Fibroblast of skin of scalp (primary cell): ENCODE measurements at regions not wholly inside any gene's neighbourhood (a gene's known extent, or its start where the extent isn't known, plus 50 kb on each side); places are given as distances from the start of the nearest gene placed in this dataset.

ENCODE experiments used
- DNase-seq: peaks from one replicate; pipeline ENCODE4 v3.0.0-alpha.2; 2013

DNA sequence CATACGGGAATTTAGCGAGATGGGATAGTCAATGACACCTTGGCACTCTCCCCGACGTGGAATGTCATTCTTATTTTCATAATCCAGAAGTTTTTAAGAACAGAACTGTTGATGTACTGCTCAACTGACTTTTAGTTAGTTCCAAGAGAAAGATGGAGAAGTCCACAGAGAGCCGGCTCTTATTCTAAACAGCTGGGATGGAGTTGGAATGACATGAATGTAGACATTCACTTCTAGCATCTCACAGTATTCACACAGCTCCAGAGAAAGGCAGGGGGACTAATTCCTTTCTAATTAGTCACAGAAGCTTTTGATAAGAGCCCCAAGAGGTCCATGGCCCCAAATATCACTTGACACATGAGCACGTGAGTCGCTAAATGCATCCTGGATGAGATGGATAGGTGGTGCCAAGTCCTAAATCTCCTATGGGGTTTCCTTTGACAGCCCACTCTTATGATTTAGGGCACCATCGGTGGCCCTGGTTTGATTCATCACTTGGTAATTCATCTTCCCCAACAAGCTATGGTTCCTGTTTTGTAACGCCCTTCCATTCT, 420.3 kb upstream of the AUTS2 start:
- DNase-seq: peak; percentile 78

- no peak for DNase-seq
These were observed 417.6 kb upstream of the AUTS2 start for GRCh38 chr7:69180662-69181061.

GRCh38 chr7:69182596-69183467, 415.4 kb upstream of the AUTS2 start:
- no peak for DNase-seq

GRCh38 chr7:69184339-69184738, 413.9 kb upstream of the AUTS2 start:
- DNase-seq: no peak

GRCh38 chr7:69185170-69185569, 413.1 kb upstream of the AUTS2 start:
- DNase-seq: no peak

DNA sequence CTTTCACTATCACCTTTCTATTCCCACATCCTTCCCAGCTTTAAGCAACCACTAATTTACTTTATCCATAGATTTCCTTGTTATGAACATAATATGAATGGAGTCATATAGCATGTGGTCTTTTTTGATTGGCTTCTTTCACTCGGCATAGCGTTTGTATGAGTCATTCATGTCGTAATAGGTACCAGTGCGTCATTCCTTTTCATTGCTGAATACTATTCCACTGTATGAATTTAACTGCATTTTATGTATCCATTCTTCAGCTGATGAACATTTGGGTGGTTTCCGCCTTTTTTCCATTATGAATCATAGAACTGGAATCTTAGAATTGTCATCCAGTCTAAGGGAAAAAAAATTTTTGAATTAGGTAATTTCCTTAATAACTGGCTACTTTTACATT, 411.3 kb upstream of the AUTS2 start:
- DNase-seq: no peak

DNA sequence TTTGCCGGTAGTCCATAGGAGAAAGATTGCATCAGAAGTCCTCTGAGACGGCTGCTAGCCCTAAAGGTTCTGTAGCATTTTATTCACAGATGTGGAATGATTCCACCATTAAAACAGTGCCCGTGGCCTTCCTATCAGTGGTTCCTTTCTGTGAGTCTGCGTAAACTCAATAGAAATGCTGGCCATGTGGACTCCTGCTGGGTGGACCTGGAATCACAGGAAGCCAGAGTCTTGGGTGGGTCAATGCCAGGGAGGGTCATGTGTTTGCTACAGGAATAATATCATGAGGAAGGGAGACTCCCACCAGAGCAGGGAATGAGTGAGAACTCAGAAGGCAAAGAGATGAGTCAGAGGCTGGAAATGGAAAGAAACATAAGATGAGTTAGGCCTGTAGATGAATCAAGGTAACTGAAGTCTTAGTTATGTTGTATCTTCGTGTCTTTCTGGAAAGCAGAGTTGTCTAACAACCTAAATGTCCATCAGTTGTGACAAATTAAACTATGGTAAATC, 410.4 kb upstream of the AUTS2 start:
- peak; percentile 35 for DNase-seq

GRCh38 chr7:69189406-69189805, 408.9 kb upstream of the AUTS2 start:
- DNase-seq: no peak

DNA sequence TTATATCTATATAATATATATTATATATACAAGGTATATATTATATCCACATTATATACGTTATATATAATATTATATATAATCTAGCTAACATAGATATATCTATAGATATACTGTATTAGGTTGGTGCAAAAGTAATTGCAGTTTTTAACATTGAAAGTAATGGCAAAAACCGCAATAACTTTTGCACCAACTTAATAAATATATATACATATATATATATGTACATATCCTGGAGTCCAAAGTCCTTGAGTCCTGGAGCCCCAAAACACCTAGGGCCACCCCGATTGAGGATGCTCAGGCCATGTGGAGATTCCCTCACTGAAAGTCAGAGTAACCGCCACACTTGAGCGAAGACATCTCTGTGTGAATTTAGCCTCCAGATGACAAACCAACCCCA, 408.2 kb upstream of the AUTS2 start:
- DNase-seq: no peak

DNA sequence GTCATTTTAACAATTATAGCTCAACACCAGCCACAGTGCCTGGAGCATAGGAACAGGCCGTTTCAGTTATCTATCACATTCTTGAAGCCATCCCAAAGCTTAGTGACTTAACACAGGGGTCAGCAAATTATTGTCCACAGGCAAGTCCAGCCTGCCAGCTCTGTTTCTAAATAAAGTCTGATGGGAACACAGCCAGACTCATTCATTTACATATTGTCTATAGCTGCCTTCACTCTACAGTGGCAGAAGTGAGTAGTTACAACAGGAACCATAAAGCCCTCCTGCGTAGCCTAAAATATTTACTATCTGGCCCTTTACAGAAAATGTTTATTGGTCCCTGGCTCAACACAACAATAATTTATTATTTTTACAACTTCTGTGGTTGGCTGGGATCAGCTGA, 407.5 kb upstream of the AUTS2 start:
- DNase-seq: no peak

DNA sequence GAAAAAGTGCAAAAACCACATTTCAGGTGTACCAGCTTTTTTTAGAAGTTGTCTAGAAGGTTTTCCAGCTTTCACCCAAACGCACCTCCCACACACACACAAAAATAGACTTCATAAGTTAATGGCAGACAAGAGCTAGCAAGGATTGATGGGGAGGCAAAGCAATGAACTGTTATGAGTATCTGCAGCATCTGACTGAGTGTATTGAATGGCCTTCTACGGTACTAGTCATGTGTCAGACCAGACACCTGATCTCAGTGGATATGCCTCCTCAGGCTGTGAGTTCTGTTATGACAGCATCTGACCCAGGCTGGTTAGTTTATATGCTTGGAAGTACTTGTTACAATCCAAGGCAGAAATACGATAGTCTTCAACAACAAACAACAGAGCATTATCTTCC, 406.1 kb upstream of the AUTS2 start:
- DNase-seq: no peak

GRCh38 chr7:69193061-69193460, 405.2 kb upstream of the AUTS2 start:
- DNase-seq: no peak

DNA sequence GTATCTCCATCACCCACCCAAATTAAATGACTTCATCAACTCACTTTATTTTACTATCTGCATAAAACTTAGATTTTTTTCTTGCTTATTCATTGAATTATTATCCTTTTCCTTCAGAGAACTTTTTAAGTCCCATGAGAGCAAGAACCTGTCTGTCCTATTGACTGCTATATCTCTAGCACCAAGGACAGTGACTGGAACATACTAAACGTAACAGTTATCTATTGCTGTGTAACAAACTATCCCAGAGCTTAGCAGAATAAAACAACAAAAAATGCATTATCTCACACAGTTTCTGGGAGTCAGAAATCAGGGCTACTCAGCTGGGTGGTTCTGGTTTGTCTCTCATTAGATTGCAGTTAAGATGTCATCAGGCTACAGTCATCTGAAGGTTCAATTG, 401.7 kb upstream of the AUTS2 start:
- no peak for DNase-seq

DNA sequence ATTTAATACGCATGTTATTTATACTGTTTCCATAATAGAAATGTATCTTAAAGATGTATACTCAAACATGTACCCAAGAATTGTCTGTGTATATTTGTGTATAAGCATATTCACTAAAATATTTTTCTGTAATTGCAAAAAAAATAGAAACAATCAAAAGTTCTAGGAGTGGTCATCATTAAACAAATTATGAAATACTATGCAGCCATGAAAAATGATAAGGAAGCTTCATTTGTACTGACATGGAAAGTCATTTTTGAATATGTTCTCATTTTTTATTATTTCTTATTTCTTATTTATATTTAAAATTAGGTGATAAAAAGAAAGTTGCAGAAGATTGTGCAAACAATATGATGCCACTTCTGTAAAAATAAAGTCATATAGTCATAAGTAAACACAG, 400.0 kb upstream of the AUTS2 start:
- no peak for DNase-seq

GRCh38 chr7:69199041-69199440, 399.2 kb upstream of the AUTS2 start:
- DNase-seq: no peak

DNA sequence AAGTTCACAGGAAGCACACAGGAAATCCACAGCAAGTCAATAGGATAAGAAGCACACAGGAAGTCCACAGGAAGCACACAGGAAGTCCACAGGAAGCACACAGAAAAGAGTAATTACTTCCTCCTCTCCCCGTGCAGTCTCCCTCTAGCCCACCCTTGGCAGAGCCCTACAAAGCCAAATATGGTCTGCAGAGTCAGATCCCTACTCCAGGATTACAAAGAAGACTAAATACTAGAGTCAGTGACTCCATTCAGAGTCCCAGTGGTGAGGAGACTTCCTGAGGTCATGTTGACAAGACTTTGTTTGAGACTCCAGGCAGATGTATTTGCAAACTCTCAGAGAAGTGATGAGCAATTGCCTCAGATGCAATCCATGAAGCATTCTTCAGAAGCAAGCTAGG, 398.6 kb upstream of the AUTS2 start:
- DNase-seq: no peak

GRCh38 chr7:69203871-69204270, 394.4 kb upstream of the AUTS2 start:
- no peak for DNase-seq

GRCh38 chr7:69204943-69205342, 393.3 kb upstream of the AUTS2 start:
- DNase-seq: peak; percentile 32

DNA sequence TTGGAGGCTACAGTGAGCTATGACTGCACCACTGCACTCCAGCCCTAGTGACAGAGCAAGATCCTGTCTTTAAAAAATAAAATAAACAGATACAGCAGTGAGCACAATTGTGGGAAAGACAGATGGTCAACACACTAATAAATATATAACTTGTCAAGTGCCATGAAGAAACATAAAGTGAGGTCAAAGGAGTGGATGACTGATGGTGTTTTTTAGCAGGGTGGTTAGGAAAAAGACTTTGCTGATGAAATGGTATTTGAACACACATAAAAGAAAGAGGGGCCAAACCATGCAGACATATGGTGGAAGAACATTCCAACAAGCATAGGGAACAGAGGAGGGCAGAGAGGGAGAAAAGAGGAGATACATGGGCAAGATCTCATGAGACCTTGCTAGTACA, 392.7 kb upstream of the AUTS2 start:
- DNase-seq: no peak

- DNase-seq: no peak
These were observed 390.0 kb upstream of the AUTS2 start for GRCh38 chr7:69208276-69208675.

DNA sequence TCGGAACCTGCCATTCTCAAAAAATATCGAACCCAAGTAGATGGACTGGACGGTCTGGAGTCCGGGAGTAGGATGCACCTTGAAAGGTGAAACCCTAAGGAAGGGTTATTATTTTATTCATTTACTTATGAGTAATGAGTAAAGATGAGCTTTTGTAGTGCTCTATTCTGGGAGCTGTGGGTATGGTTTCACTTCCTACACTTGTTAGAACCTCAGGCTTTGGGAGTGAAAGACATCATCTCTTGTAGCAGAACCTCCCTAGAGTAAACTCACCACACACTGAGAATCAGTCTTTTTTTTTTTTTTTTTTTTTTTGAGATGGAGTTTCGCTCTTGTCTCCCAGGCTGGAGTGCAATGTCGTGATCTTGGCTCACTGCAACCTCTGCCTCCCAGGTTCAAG, 389.4 kb upstream of the AUTS2 start:
- no peak for DNase-seq

DNA sequence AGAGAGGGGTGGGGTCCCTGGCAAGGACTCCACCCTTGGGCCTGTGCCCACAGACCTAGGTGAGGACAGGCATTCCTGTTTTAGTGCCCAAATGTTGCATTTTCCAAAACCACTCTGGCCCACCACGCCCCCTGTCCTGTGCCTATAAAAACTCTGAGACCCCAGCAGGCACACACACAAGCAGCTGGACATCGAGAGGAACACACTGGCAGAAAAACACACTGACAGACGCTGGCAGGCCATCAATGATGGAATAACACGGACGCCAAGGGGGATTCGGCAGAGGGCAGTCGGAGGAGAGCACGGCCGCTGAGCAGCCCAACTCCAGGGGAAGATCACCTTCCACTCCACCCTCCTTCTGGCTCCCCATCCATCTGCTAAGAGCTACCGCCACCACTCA, 386.9 kb upstream of the AUTS2 start:
- DNase-seq: no peak

- no peak for DNase-seq
These were observed 386.5 kb upstream of the AUTS2 start for GRCh38 chr7:69211739-69212138.

- DNase-seq: peak; percentile 45
These were observed 384.4 kb upstream of the AUTS2 start for GRCh38 chr7:69213878-69214277.
